Tibial nerve (tissue), 4 donors: ENCODE measurements at regions not wholly inside any gene's neighbourhood (a gene's known extent, or its start where the extent isn't known, plus 50 kb on each side); places are given as distances from the start of the nearest gene placed in this dataset.

ENCODE experiments used
- DNase-seq, 2 donors: peaks; one replicate each; pipeline ENCODE4 v3.0.0-alpha.2; 2019; ENCODE audit warnings: low spot score in 2 of 2
- H3K27ac ChIP-seq, 4 donors: fragments of 200-600 bp; sonication (generic) in 3 of 4; one replicate each; pipeline ENCODE4 v1.5.1; 2017 to 2019; ENCODE audit warnings: mild to moderate bottlenecking in 1 of 4
- H3K27me3 ChIP-seq, 2 donors: fragments of 200-600 bp; sonication (generic) in 1 of 2; one replicate each; pipeline versions ENCODE4 v1.5.1 to v1.6.0; 2017 to 2019
- H3K36me3 ChIP-seq, 3 donors: fragments of 200-600 bp; sonication (generic); one replicate each; pipeline ENCODE4 v1.5.1; 2018 to 2019
- H3K4me1 ChIP-seq, 4 donors: fragments of 200-600 bp; sonication (generic) in 3 of 4; one replicate each; pipeline ENCODE4 v1.5.1; 2017 to 2019
- H3K4me3 ChIP-seq, 4 donors: fragments of 200-600 bp; sonication (generic) in 3 of 4; one replicate each; pipeline ENCODE4 v1.5.1; 2017 to 2019; ENCODE audit warnings: mild to moderate bottlenecking in 1 of 4, moderate library complexity in 1 of 4
- H3K9me3 ChIP-seq, 4 donors: fragments of 200-600 bp; sonication (generic) in 3 of 4; one replicate each; pipeline ENCODE4 v1.5.1; 2017 to 2019
- CTCF ChIP-seq, 5 experiments: fragments of 200-600 bp in 3 of 5; fragments of 450-650 bp in 2 of 5; sonication (generic) in 3 of 5; IDR thresholded peaks; one replicate each; pipeline ENCODE4 v1.5.1; 2016 to 2019; ENCODE audit warnings: antibody characterized with exemption in 5 of 5, mild to moderate bottlenecking in 3 of 5, moderate library complexity in 2 of 5
- EP300 ChIP-seq, 2 donors: sonication (generic); formaldehyde crosslinking; IDR thresholded peaks; one replicate each; pipeline ENCODE4 v1.6.1; 2017; ENCODE audit warnings: antibody characterized with exemption in 2 of 2, mild to moderate bottlenecking in 1 of 2
- POLR2A ChIP-seq, 2 donors: fragments of 450-650 bp; IDR thresholded peaks; one replicate each; pipeline ENCODE4 v1.6.1; 2017; ENCODE audit warnings: antibody characterized with exemption in 2 of 2, mild to moderate bottlenecking in 2 of 2, moderate library complexity in 2 of 2
- WGBS, 2 donors: methylation state at CpG; one replicate each; pipeline ENCODE4 v1.1.5; 2018; 5-methylcytosine and 5-hydroxymethylcytosine counted together

- no peak overlapping the region for H3K27ac ChIP-seq
- TF ChIP-seq POLR2A (IDR thresholded peaks at IDR 0.05) (no peak), CTCF (IDR thresholded peaks at IDR 0.05) (no peak), EP300 (IDR thresholded peaks at IDR 0.05) (no peak)
- DNase-seq, result no peak
- H3K9me3 ChIP-seq, result peaks cover 0 to 9% (median 0%) of the 10 kb centered on the region in 4 donors
- H3K4me1 ChIP-seq, result no peaks in the 10 kb centered on the region
- no peaks in the 10 kb centered on the region for H3K36me3 ChIP-seq
- WGBS, 2 donors, result 62 to 63% methylated on average over 18 to 21 of the region's 21 CpGs
- no peaks in the 10 kb centered on the region for H3K27me3 ChIP-seq
- no peak overlapping the region for H3K4me3 ChIP-seq
Observed at GRCh38 chr2:3076848-3077642, 300.6 kb downstream of the EIPR1 start.

- Histone ChIP-seq H3K27me3 (no peaks in the 10 kb centered on the region), H3K4me1 (no peaks in the 10 kb centered on the region), H3K36me3 (no peaks in the 10 kb centered on the region), H3K9me3 (peaks cover 0 to 9% (median 0%) of the 10 kb centered on the region in 4 donors), H3K4me3 (no peak overlapping the region), H3K27ac (no peak overlapping the region)
- TF ChIP-seq EP300 (IDR thresholded peaks at IDR 0.05) (no peak), POLR2A (IDR thresholded peaks at IDR 0.05) (no peak), CTCF (IDR thresholded peaks at IDR 0.05) (no peak)
- no peak for DNase-seq
- 90 to 91% methylated on average over 4 of the region's 4 CpGs for WGBS, 2 donors
Observed at GRCh38 chr2:3075991-3076340, 301.7 kb downstream of the EIPR1 start.

DNA sequence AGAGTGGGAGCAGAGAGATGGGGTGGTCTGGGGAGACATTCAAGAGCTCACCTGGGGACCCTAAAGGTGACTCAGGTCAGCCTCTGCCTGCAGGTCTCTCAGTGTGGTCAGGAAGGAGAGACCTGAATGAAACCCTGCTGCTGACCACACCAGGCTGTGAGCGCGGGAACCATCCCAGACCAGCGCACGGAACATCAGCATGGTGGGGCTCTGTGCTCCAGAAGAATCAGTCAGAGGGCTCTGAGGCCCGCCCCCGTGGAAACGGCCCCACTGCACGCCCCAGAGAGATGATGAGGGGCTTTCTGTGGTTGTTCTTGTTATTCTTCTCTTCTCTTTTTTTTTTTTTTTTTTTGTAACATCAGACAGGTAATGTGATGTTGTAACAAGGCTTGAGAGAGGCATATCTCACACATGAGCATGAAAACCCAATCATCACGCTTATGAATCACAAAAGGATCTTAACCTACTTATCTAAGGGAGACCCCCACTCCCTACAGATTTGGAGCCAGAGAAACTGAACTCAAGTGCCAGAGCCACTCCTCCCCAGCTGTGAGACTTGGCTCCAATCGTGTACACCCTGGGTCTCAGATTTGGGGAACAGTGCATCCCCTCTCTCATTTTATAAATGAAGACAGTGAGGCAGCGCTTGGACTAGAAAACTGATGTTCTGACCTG, 302.2 kb downstream of the EIPR1 start:
- H3K27ac ChIP-seq, result no peak overlapping the region
- TF ChIP-seq POLR2A (IDR thresholded peaks at IDR 0.05) (no peak), CTCF (IDR thresholded peaks at IDR 0.05) (no peak), EP300 (IDR thresholded peaks at IDR 0.05) (no peak)
- DNase-seq, result no peak
- H3K27me3 ChIP-seq, result no peaks in the 10 kb centered on the region
- no peaks in the 10 kb centered on the region for H3K4me1 ChIP-seq
- no peak overlapping the region for H3K4me3 ChIP-seq
- 74 to 82% methylated on average over 11 of the region's 11 CpGs for WGBS, 2 donors
- no peaks in the 10 kb centered on the region for H3K36me3 ChIP-seq
- peaks cover 0 to 9% (median 0%) of the 10 kb centered on the region in 4 donors for H3K9me3 ChIP-seq

- H3K4me1 ChIP-seq, result no peaks in the 10 kb centered on the region
- H3K4me3 ChIP-seq, result no peak overlapping the region
- no peaks in the 10 kb centered on the region for H3K36me3 ChIP-seq
- WGBS, 2 donors, result 74% methylated on average over 14 of the region's 14 CpGs
- no peak for DNase-seq
- no peak for TF ChIP-seq EP300 (IDR thresholded peaks at IDR 0.05)
- TF ChIP-seq POLR2A (IDR thresholded peaks at IDR 0.05), result no peak
- no peak for TF ChIP-seq CTCF (IDR thresholded peaks at IDR 0.05)
- no peak overlapping the region for H3K27ac ChIP-seq
- H3K9me3 ChIP-seq, result peaks cover 0 to 9% (median 0%) of the 10 kb centered on the region in 4 donors
- no peaks in the 10 kb centered on the region for H3K27me3 ChIP-seq
Observed at GRCh38 chr2:3073704-3074103, 303.9 kb downstream of the EIPR1 start.

- Histone ChIP-seq H3K27ac (no peak overlapping the region), H3K36me3 (no peaks in the 10 kb centered on the region), H3K4me1 (no peaks in the 10 kb centered on the region), H3K27me3 (no peaks in the 10 kb centered on the region), H3K9me3 (peaks cover 0 to 10% (median 0%) of the 10 kb centered on the region in 4 donors), H3K4me3 (no peak overlapping the region)
- TF ChIP-seq CTCF (IDR thresholded peaks at IDR 0.05), result no peak
- no peak for TF ChIP-seq POLR2A (IDR thresholded peaks at IDR 0.05)
- no peak for TF ChIP-seq EP300 (IDR thresholded peaks at IDR 0.05)
- WGBS, 2 donors, result 47 to 52% methylated on average over 12 to 13 of the region's 13 CpGs
- DNase-seq, result no peak
Observed at GRCh38 chr2:3073041-3073595, 304.5 kb downstream of the EIPR1 start.
